Neural progenitor cell (in vitro differentiated cells): ENCODE measurements at regions not wholly inside any gene's neighbourhood (a gene's known extent, or its start where the extent isn't known, plus 50 kb on each side); places are given as distances from the start of the nearest gene placed in this dataset.

Experiments
- DNase-seq: peaks from one replicate; pipeline ENCODE4 v3.0.0-alpha.2; 2016; ENCODE audit warnings: low spot score
- H2AFZ ChIP-seq: fragments of 200-600 bp; sonication (generic); replicated peaks from 2 replicates; pipeline ENCODE4 v1.6.1; 2016; ENCODE audit warnings: antibody characterized with exemption
- H3F3A ChIP-seq: fragments of 200-600 bp; sonication (generic); 2 replicates; pipeline ENCODE4 v1.6.1; 2016; ENCODE audit warnings: antibody characterized with exemption, low read depth
- H3K27ac ChIP-seq: fragments of 200-600 bp; sonication (generic); 2 replicates; pipeline ENCODE4 v1.5.1; 2016; ENCODE audit warnings: mild to moderate bottlenecking
- H3K27me3 ChIP-seq: fragments of 200-600 bp; sonication (generic); 2 replicates; pipeline ENCODE4 v1.6.1; 2016; ENCODE audit warnings: mild to moderate bottlenecking, moderate library complexity
- H3K36me3 ChIP-seq: fragments of 200-600 bp; sonication (generic); 2 replicates; pipeline ENCODE4 v1.5.1; 2016
- H3K4me1 ChIP-seq: fragments of 200-600 bp; sonication (generic); 2 replicates; pipeline ENCODE4 v1.6.1; 2016; ENCODE audit warnings: mixed run types
- H3K4me2 ChIP-seq: fragments of 200-600 bp; sonication (generic); 2 replicates; pipeline ENCODE4 v1.6.1; 2016
- H3K4me3 ChIP-seq: fragments of 200-600 bp; sonication (generic); 2 replicates; pipeline ENCODE4 v1.5.1; 2016
- H3K79me2 ChIP-seq: fragments of 200-600 bp; sonication (generic); 2 replicates; pipeline ENCODE4 v1.6.1; 2016; ENCODE audit warnings: low read depth
- H3K9ac ChIP-seq: fragments of 200-600 bp; sonication (generic); 2 replicates; pipeline ENCODE4 v1.6.1; 2016
- H3K9me3 ChIP-seq: fragments of 200-600 bp; sonication (generic); 2 replicates; pipeline ENCODE4 v1.5.1; 2016; ENCODE audit warnings: low read depth
- H4K20me1 ChIP-seq: fragments of 200-600 bp; sonication (generic); 2 replicates; pipeline ENCODE4 v1.6.1; 2016; ENCODE audit warnings: low read depth
- H3K27ac Mint-ChIP-seq: 3 replicates; pipeline ENCODE4 v1.8.0; 2021; ENCODE audit warnings: mixed read lengths
- H3K27me3 Mint-ChIP-seq: 2 replicates; pipeline ENCODE4 v1.8.0; 2022; ENCODE audit warnings: low read depth, mild to moderate bottlenecking, inconsistent platforms, moderate library complexity, mixed read lengths; ENCODE audit not compliant: insufficient read depth
- H3K36me3 Mint-ChIP-seq: 3 replicates; pipeline ENCODE4 v1.8.0; 2021; ENCODE audit warnings: mixed read lengths
- H3K4me1 Mint-ChIP-seq: 3 replicates; pipeline ENCODE4 v1.8.0; 2021; ENCODE audit warnings: mixed read lengths
- H3K4me3 Mint-ChIP-seq: 3 replicates; pipeline ENCODE4 v1.8.0; 2021; ENCODE audit warnings: mild to moderate bottlenecking, moderate library complexity, mixed read lengths
- H3K9me3 Mint-ChIP-seq: 3 replicates; pipeline ENCODE4 v1.8.0; 2020; ENCODE audit warnings: mixed read lengths
- EZH2 ChIP-seq: fragments of 200-600 bp; sonication (generic); IDR thresholded peaks from 2 replicates; pipeline ENCODE4 v1.6.1; 2017; ENCODE audit warnings: antibody characterized with exemption, mild to moderate bottlenecking, moderate library complexity
- EZH2phosphoT487 ChIP-seq: fragments of 200-600 bp; sonication (generic); IDR thresholded peaks from 2 replicates; pipeline ENCODE4 v1.6.1; 2017; ENCODE audit warnings: antibody characterized with exemption
- TF ChIP-seq, protein P1 (sequence below): fragments of 200-600 bp; sonication (generic); IDR thresholded peaks from 2 replicates; pipeline ENCODE4 v1.5.1; 2017; ENCODE audit warnings: antibody characterized with exemption, mild to moderate bottlenecking

DNA sequence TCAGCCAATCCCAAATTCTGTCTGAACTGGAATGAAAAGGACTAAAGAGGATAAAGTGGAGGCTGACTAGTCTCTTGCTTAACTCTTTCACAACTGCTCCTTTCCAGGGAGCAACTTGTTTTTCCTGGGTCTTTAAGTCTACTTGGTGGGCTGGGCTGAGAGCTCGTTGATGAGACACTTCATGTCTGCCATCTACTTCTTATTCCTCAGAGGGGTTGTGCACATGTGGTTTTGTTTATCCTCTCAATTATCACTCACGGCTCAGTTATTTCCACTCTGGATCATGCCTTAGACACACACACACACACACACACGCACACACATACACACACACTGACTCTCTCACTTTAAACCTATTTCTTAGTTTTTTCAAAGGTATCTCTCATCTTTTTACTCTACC is 298.6 kb upstream of the MTPN start:
- Histone ChIP-seq H3K36me3 (no peaks in the 10 kb centered on the region), H3K79me2 (no peaks in the 10 kb centered on the region), H3F3A (no peaks in the 10 kb centered on the region), H2AFZ (no peak overlapping the region), H3K4me2 (no peak overlapping the region), H3K27me3 (no peaks in the 10 kb centered on the region), H4K20me1 (no peaks in the 10 kb centered on the region), H3K27ac (no peak overlapping the region), H3K9ac (no peak overlapping the region), H3K4me1 (peaks cover 30% of the 10 kb centered on the region), H3K4me3 (no peak overlapping the region), H3K9me3 (no peaks in the 10 kb centered on the region)
- Mint-ChIP-seq H3K4me3 (no peak overlapping the region), H3K4me1 (no peaks in the 10 kb centered on the region), H3K27me3 (peaks cover 2% of the 10 kb centered on the region), H3K9me3 (no peaks in the 10 kb centered on the region), H3K27ac (no peak overlapping the region), H3K36me3 (no peaks in the 10 kb centered on the region)
- no peak for TF ChIP-seq EZH2phosphoT487
- TF ChIP-seq, protein P1, sequence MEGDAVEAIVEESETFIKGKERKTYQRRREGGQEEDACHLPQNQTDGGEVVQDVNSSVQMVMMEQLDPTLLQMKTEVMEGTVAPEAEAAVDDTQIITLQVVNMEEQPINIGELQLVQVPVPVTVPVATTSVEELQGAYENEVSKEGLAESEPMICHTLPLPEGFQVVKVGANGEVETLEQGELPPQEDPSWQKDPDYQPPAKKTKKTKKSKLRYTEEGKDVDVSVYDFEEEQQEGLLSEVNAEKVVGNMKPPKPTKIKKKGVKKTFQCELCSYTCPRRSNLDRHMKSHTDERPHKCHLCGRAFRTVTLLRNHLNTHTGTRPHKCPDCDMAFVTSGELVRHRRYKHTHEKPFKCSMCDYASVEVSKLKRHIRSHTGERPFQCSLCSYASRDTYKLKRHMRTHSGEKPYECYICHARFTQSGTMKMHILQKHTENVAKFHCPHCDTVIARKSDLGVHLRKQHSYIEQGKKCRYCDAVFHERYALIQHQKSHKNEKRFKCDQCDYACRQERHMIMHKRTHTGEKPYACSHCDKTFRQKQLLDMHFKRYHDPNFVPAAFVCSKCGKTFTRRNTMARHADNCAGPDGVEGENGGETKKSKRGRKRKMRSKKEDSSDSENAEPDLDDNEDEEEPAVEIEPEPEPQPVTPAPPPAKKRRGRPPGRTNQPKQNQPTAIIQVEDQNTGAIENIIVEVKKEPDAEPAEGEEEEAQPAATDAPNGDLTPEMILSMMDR: no peak
- no peak for TF ChIP-seq EZH2
- DNase-seq: peak; percentile 10

DNA sequence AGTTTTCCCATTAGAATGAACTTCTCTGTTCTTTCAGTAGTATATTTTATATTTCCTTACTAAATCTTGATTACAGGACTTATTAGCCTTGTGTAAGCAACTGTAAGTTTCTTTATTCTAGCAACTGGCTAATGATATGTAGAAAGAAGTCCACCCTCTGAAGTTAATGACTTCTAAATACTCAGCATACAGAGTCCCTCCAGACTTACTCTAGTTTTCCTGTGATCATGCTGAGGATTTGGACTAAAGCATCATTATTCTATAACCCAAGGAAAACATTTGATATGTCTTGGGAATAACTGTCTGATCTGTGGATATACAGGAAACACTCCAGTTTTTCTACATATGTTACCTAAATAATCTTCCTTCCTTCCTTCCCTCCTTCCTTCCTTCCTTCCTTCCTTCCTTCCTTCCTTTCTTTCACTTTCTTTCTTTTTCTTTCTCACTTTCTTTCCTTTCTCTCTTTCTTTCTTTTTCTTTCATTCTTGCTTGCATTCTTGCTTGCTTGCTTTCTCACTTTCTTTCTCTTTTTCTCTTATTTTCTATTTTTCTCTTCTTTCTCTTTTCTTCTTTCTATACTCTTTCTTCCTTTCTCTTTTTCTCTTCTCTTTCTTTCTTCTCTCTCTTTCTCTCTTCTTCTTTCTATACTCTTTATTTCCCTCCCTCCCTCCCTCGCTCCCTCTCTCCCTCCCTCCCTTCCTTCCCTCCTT is 297.6 kb upstream of the MTPN start:
- peaks cover 2% of the 10 kb centered on the region for H3K27me3 Mint-ChIP-seq
- H3K4me1 Mint-ChIP-seq: no peaks in the 10 kb centered on the region
- no peaks in the 10 kb centered on the region for H3K9me3 Mint-ChIP-seq
- no peak overlapping the region for H2AFZ ChIP-seq
- no peaks in the 10 kb centered on the region for H3K9me3 ChIP-seq
- no peaks in the 10 kb centered on the region for H4K20me1 ChIP-seq
- H3K27me3 ChIP-seq: no peaks in the 10 kb centered on the region
- no peaks in the 10 kb centered on the region for H3K36me3 ChIP-seq
- no peak overlapping the region for H3K4me3 Mint-ChIP-seq
- H3K4me2 ChIP-seq: no peak overlapping the region
- no peak overlapping the region for H3K4me3 ChIP-seq
- TF ChIP-seq EZH2: no peak
- TF ChIP-seq, protein P1: no peak
- TF ChIP-seq EZH2phosphoT487: no peak
- no peak overlapping the region for H3K27ac ChIP-seq
- peaks cover 30% of the 10 kb centered on the region for H3K4me1 ChIP-seq
- no peak for DNase-seq
- H3K36me3 Mint-ChIP-seq: no peaks in the 10 kb centered on the region
- H3K9ac ChIP-seq: no peak overlapping the region
- H3F3A ChIP-seq: no peaks in the 10 kb centered on the region
- H3K27ac Mint-ChIP-seq: no peak overlapping the region
- no peaks in the 10 kb centered on the region for H3K79me2 ChIP-seq

DNA sequence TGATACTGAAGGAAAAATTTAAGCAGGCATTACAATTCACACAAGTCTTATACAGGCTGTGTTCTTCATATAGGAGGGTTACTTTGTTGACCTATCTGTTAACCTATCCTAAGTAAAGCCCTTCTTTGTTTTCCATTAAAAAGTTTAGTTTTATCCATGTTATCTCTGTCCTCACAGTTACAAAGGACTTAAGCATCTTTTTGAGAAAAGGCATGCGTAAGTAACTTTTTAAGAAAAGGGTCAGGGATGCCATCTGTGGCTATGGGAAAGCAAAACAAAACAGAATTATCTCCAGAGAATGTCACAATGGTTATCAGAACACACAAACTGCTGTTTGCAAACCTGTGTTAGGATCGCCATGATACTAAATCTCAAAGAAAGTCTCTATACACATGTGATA is 295.8 kb upstream of the MTPN start:
- Histone ChIP-seq H3K9me3 (no peaks in the 10 kb centered on the region), H3K4me3 (peak overlapping the region; percentile 20), H3K27me3 (no peaks in the 10 kb centered on the region), H2AFZ (no peak overlapping the region), H4K20me1 (no peaks in the 10 kb centered on the region), H3K79me2 (no peaks in the 10 kb centered on the region), H3K4me1 (peaks cover 30% of the 10 kb centered on the region), H3K36me3 (no peaks in the 10 kb centered on the region), H3F3A (no peaks in the 10 kb centered on the region), H3K4me2 (peak overlapping the region; percentile 69), H3K27ac (peak overlapping the region; percentile 90), H3K9ac (no peak overlapping the region)
- no peaks in the 10 kb centered on the region for H3K36me3 Mint-ChIP-seq
- H3K4me3 Mint-ChIP-seq: no peak overlapping the region
- H3K27me3 Mint-ChIP-seq: peaks cover 2% of the 10 kb centered on the region
- peaks cover 2% of the 10 kb centered on the region for H3K4me1 Mint-ChIP-seq
- no peak overlapping the region for H3K27ac Mint-ChIP-seq
- no peaks in the 10 kb centered on the region for H3K9me3 Mint-ChIP-seq
- TF ChIP-seq EZH2phosphoT487: peak; percentile 53
- TF ChIP-seq, protein P1: no peak
- peak; percentile 61 for DNase-seq
